ENCODE measurements at regions not wholly inside any gene's neighbourhood (a gene's known extent, or its start where the extent isn't known, plus 50 kb on each side); places are given as distances from the start of the nearest gene placed in this dataset.

- TF ChIP-seq EP300 (IDR thresholded peaks at IDR 0.05) (peak in 3 of 4 donors; percentile 4 to 91 (median 74)), POLR2A (IDR thresholded peaks at IDR 0.05) (no peak), CTCF (IDR thresholded peaks at IDR 0.05) (no peak), POLR2AphosphoS5 (IDR thresholded peaks at IDR 0.05) (peak; percentile 66 to 97 (median 84))
- Histone ChIP-seq H3K4me3 (peak overlapping the region in 1 of 4 donors; percentile 1), H3K9me3 (no peaks in the 10 kb centered on the region), H3K27ac (peak overlapping the region; percentile 82 to 88 (median 84)), H3K27me3 (no peaks in the 10 kb centered on the region), H3K36me3 (no peaks in the 10 kb centered on the region), H3K4me1 (peaks cover 0 to 37% (median 30%) of the 10 kb centered on the region in 4 donors)
- 16 to 24% methylated on average over 8 of the region's 8 CpGs for WGBS, 2 donors
- intact Hi-C loops (cut with DNase I): loop anchor here (5.0 kb wide), 1 partner anchor 415 kb away; the partner anchor contains the start of gene ADAM10
- DNase-seq: peak; percentile 98
These were observed 99.7 kb upstream of the LIPC start for GRCh38 chr15:58331913-58332675.

GRCh38 chr15:58332676-58333400 lies 99.0 kb upstream of the LIPC start:
- TF ChIP-seq CTCF (IDR thresholded peaks at IDR 0.05): no peak
- peak in 2 of 4 donors; percentile 29 to 33 for TF ChIP-seq POLR2AphosphoS5 (IDR thresholded peaks at IDR 0.05)
- intact Hi-C loops (cut with DNase I): loop anchor here (5.0 kb wide), 1 partner anchor 414 kb away; the partner anchor contains the start of gene ADAM10
- H3K27me3 ChIP-seq: no peaks in the 10 kb centered on the region
- DNase-seq: no peak
- H3K27ac ChIP-seq: peak overlapping the region; percentile 82 to 88 (median 84)
- H3K36me3 ChIP-seq: no peaks in the 10 kb centered on the region
- no peaks in the 10 kb centered on the region for H3K9me3 ChIP-seq
- peaks cover 0 to 37% (median 30%) of the 10 kb centered on the region in 4 donors for H3K4me1 ChIP-seq
- H3K4me3 ChIP-seq: no peak overlapping the region

DNA sequence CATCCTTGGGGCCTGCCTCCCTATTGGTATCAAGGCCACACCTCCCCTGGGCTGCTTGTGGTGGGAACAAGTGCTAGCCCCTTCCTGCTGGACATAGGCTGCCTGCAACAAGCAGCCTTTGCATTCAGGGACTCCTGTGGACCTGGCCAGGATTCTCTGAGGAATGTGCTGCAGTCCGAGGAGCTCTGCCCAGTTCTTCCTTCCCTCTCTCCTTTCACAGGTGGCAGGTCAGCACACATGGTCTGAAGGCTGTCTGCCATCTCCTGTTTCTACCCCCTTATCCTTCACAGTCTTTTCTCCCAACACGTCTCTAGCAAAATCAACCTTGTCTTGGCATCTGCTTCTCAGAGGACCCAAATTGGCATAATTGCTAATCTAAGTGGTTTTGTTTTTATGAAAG lies 97.0 kb upstream of the LIPC start:
- Histone ChIP-seq H3K27me3 (no peaks in the 10 kb centered on the region), H3K9me3 (no peaks in the 10 kb centered on the region), H3K4me1 (peaks cover 0 to 37% (median 30%) of the 10 kb centered on the region in 4 donors), H3K4me3 (no peak overlapping the region), H3K36me3 (no peaks in the 10 kb centered on the region), H3K27ac (no peak overlapping the region)
- DNase-seq: no peak
- intact Hi-C loops (cut with DNase I): loop anchor here (5.0 kb wide), 1 partner anchor 412 kb away; the partner anchor contains the start of gene ADAM10
- 94 to 99% methylated on average over 2 of the region's 2 CpGs for WGBS, 2 donors
- TF ChIP-seq EP300 (IDR thresholded peaks at IDR 0.05): no peak
- TF ChIP-seq POLR2AphosphoS5 (IDR thresholded peaks at IDR 0.05): no peak
- no peak for TF ChIP-seq CTCF (IDR thresholded peaks at IDR 0.05)
- TF ChIP-seq POLR2A (IDR thresholded peaks at IDR 0.05): no peak

GRCh38 chr15:58336161-58336560 lies 95.6 kb upstream of the LIPC start:
- TF ChIP-seq EP300 (IDR thresholded peaks at IDR 0.05) (no peak), POLR2AphosphoS5 (IDR thresholded peaks at IDR 0.05) (no peak), CTCF (IDR thresholded peaks at IDR 0.05) (no peak), POLR2A (IDR thresholded peaks at IDR 0.05) (no peak)
- WGBS, 2 donors: 57 to 84% methylated on average over 3 of the region's 3 CpGs
- no peaks in the 10 kb centered on the region for H3K9me3 ChIP-seq
- H3K27me3 ChIP-seq: no peaks in the 10 kb centered on the region
- H3K4me1 ChIP-seq: peaks cover 0 to 25% (median 24%) of the 10 kb centered on the region in 4 donors
- no peak for DNase-seq
- intact Hi-C loops (cut with DNase I): no loop called here
- H3K36me3 ChIP-seq: no peaks in the 10 kb centered on the region
- no peak overlapping the region for H3K4me3 ChIP-seq
- H3K27ac ChIP-seq: no peak overlapping the region
